ENCODE measurements at regions not wholly inside any gene's neighbourhood (a gene's known extent, or its start where the extent isn't known, plus 50 kb on each side); places are given as distances from the start of the nearest gene placed in this dataset.

DNA sequence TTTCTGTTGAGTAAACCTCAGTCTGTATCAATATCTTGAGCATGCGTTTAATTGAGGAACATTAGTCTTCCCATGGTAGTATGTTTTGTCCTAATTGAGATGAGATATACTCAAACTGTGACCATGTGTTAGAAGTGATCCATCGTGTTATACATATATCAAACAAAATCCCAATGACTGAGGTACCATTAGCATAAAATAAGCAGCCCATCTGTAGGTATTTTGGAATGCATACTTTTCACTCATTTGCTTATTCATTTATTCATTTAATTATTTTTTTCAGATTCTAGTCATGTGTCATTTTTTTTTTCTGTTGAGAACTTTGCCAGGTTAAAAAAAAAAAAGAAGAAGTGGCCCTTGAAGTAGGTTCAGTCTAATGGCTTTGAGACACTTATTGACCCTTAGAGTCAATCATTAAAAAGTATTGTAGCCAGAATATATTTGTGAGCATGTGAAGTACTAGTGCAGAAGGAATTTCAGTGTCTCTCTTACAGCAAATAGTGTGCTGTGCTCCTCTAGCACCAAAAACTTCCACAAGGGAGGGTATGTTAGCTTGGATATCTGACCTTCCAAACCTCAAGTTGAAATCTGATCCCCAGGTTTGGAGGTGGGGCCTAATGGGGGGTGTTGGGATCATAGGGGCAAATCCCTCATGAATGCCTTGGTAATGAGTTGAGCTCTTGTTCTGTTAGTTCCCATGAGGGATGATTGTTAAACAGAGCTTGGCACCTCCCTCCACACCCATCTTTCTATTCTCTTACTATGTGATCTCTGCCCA is 130.8 kb upstream of the NPY2R start:
- DNase-seq (ENCODE audit: insufficient read length, low spot score) (no peak), FAIRE-seq (no peak)

DNA sequence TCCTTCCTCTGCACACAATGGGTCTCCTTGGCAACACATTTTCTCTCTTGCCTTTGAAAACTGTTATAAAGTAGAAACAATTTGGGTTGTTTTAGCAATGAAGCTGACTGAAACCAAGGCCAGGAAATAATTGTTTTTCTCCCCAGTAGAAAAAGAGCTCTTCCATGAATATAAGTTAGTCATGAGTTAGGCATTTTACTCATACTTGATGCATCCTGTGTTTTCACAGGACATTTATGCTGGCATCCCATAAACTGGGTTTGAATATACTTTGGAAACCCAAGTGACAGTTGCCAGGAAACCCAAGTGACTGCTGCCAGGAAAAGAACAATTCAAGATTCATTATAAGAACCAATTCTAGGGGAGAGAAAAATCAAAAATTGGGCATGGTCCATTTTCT is 128.6 kb upstream of the NPY2R start:
- FAIRE-seq: no peak

DNA sequence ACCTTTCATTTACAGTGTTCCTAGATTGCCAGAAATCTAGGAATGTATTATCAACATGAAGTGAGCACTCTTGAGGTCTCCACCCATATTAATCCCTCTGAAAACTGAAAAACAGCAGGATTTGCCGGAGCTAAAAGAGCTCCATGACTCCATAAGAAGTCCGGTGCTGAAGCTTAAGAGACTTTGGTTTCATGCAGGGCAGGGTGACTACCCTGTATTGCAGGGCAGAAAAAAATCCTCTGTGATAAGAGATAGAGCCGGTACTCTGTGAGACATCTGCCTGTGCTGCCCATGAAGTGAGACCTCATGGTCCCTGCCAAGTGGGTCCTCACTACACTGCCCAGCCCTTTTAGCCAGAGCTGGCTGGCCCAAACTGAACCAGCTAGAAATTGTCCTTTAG is 127.2 kb upstream of the NPY2R start:
- no peak for FAIRE-seq
- no peak for DNase-seq (ENCODE audit: insufficient read length, low spot score)

More for the DNA sequence above, 128.6 kb upstream of the NPY2R start:
- DNase-seq (ENCODE audit: insufficient read length, low spot score): no peak

DNA sequence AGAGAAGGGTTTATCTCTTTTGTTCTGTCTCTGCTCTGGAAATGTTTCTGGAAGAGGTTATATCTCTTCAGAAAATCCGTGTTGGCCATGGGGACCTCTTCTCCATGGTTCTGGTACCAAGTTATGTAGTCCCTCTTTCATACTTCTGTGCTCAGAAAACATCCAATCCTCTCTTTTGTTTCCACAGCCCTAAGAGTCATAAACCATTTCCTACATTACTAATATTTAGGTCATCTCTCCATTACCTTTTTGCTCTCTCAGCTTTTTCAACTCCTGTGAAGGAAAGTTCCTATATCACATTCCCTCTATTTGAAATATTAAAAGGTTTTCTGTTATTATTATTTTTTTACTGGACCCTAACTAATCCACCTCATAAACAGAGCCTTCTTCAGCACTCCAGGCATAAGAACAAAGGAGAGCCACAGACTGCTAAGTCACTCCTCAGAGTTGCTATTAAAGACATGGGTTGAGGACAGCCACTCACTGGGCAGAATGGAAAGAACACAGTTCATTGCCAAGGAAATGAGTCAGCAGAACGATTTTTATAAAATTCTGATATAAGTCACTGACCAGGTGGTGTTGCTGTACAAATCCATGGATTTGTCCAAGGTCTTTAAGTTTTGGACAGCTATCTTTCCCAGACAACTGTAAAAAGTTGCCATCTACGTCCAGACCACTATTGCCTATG is 122.4 kb upstream of the NPY2R start:
- DNase-seq (ENCODE audit: insufficient read length, low spot score) (no peak), FAIRE-seq (no peak)

DNA sequence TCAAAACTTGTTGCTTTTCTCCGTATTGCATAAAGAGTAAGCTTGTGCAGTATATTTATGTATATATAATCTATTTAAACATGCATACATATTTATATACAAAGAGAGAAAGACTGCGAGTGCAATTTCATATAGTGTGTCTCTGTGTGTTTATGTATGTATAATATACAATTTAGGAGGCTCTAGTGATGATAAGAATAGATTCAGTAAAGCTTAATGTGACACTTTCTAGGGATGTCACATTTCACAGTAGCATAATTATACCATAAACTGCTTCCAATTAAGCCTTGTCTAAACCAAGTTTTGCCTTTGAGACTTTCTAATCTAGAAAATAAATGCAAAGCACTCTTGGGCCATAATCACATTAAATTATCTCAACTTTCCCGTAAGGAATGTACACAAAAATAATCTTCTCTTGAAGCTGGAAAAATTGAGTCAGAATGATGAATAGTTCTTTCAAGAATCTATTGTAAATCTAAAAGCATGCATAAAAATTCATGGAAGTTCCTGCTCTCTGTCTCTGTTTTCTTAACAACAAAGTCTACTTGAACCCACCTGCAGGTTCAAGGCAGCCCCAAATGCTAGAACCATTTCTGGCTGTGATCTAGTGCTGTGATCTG is 114.1 kb upstream of the NPY2R start:
- FAIRE-seq (no peak), DNase-seq (ENCODE audit: insufficient read length, low spot score) (no peak)

DNA sequence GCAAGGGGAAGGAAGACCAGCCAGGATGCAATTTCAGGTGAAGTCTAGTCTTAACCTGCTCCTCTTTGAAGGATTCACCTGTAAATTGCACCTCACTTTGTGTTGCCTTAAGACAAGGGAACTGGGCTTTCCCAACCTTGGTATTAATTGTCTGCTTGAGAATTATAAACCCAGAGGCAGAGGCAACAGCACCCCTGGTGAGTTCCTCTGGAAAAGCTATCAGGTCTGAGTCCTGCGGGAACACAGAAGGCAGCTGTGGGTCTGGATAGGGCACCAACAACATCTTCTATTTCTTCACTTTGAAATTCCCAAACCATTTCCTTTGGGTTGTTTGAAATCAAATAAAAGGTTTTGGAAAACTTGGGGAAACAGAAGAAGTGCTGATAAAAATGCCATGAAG is 109.2 kb upstream of the NPY2R start:
- FAIRE-seq: no peak

DNA sequence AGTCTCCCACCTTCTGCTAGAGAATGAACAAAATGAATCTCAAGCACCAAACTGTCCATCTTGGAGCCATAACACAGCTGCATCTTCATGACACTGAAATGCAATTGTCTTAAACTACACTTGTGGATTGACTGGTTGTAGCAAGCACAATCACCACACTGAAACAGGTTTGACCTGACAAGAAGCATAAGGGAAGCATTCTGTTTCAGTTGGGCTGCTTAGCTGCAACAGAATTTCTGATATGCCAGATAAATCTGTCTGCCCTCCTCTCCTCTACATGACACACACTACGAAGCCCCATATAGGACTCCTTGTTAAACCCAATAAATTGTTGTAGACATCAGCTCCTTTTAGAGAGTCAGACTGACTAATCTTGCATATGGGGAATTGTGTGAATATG is 101.8 kb upstream of the NPY2R start:
- FAIRE-seq: no peak
- DNase-seq (ENCODE audit: insufficient read length, low spot score): no peak

More for the DNA sequence above, 109.2 kb upstream of the NPY2R start:
- DNase-seq (ENCODE audit: insufficient read length, low spot score): no peak

DNA sequence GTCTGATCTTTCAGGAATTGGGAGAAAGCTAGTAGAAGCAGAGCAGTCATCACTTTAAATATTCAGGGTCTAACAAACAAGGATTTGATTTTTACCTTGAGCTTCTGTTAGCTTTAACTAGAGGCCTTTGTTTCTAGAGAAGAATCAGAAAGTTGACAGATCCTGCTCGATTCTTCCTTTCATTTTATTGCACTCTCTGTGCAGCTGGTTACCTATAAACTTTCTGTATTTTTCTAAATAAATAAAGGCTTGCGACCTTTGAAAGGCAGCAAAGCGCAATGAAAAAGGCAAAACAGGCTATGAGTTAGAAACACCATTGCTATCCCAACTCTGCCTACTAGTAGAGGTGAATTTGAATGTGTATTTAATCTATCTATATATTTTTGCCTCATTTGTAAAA is 101.4 kb upstream of the NPY2R start:
- DNase-seq (ENCODE audit: insufficient read length, low spot score) (no peak), FAIRE-seq (no peak)

DNA sequence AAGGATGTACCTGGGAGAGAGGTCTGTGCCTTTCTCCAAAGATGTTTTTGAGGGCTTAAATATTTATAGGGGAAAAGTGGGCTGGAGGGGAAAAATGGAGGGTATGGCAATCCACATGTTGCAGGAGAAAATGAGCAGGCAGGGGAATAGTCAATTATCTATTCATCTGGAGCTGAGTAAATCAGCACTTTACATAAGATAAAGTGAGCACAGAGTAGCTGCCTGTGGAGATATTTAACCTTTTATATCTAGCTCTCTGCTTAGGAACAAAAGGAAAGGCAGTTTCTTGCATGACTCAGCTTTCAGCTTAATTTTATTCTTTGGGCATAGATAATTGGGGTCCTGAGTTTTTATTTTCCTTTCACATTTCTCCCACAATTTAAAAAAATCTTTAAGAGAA is 93.6 kb upstream of the NPY2R start:
- no peak for DNase-seq (ENCODE audit: insufficient read length, low spot score)
- no peak for FAIRE-seq

DNA sequence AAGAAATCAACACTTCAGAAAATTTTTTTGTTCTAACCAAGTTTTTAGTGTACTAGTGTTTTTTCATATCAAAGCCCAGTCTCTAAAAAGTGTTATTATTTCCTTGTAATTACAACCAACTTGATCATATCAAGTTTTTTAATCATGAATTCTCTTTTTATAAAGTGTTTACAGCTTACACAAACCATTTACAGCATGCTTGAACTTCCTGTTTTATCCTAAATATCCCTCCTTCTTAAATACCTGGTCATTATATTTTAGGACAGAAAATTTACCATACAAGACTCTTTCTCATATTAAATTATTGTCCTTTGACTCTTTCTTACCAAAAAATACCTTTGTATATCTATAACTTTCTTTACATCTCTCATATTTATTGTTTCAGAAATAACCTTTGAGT is 89.4 kb upstream of the NPY2R start:
- DNase-seq (ENCODE audit: insufficient read length, low spot score) (no peak), FAIRE-seq (no peak)

DNA sequence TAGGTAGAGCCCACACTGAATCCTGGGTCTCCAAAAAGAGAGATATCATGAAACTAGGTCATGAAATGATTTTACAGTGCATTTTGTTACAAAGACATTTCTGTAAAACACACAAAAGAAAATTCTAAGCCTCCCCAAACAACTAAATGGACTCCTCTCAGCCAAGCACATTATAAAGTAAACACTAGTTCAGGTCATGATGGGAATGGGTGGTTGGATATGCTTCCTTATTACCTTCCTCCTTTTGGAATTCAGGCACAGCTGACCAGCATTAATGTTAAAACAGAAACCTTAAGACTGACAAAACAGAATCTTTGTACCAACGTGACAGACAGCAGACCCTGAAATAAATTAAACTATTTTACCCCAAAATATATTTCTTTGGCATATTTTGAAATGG is 87.9 kb upstream of the NPY2R start:
- FAIRE-seq (no peak), DNase-seq (ENCODE audit: insufficient read length, low spot score) (no peak)

DNA sequence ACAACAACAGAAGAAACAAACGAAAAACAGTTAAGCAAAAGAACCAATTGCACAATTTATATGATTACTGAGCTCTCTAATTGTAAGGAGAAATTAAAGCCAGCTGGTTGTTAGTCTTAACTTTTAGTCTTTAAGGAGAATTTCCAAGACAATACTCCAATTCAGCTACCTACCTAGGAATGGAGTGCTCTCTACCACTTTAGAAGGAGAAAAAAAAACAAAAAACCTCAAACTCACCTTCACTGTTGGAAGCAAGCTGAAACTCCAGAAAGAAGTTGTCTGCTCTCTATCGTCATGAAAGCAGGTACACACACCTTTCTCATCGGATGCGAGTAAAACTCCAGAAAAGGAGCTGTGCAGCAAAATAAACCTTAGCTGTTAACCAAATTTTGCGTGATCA is 86.1 kb upstream of the NPY2R start:
- DNase-seq (ENCODE audit: insufficient read length, low spot score) (no peak), FAIRE-seq (no peak)

DNA sequence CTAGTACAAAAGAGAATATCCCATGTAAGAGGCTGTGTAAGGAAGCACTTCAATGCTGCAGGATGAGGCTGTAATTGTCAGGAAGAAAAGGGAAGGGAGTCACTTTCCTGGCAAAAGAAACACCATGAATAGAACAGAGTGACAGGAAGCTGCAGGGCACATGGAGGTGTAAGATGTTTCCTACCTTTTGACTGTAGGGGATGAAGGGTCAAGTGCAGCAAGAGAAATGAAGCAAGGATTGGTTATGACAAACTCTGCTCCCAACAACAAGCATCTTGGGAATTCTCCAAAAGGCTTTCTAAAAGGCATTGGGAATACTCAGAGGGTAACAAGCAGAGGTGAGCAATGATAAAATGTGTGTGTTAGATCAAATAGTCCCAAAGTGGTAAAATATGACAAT is 74.3 kb upstream of the NPY2R start:
- DNase-seq (ENCODE audit: insufficient read length, low spot score): no peak
- no peak for FAIRE-seq

DNA sequence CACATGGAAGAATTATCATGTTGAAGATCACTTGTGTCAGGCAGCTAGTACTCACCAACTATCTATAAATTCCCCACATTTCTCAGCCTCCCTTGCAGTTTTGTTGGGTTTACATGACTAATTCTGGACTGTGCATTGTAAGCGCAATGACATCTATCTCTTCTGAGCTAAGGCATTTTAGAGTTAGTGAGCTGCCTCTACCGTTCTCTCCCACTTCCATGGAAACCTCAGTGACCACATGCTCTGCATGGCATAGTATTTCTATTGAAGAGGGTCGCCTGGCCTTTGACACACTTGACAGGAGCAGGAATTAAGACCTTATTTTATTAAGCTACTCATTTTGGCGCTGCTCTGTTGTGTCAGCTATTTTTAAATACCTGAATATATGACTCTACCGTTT is 67.5 kb upstream of the NPY2R start:
- no peak for FAIRE-seq
- DNase-seq (ENCODE audit: insufficient read length, low spot score): no peak

DNA sequence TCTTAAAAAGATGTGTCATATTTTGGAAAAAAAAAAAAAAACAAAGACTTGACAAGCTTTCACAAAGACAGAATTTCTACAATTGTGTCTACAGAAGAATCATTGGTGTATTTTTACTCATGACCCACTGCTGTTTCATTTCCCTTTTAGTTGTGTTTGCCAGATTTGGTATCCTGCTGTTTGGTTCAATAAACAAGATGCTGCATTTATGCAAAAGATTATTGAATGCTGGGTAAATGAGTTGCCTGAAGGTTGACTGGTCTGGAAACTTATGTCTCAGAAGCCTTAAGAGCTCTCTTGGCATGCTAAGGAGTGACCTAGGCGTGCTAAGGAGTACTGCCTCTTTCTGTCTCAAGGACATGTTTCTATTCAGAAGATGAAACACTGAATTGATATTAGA is 64.9 kb upstream of the NPY2R start:
- no peak for DNase-seq (ENCODE audit: insufficient read length, low spot score)
- FAIRE-seq: no peak

Data from HTR-8/SVneo (cell line).